GM20000 (cell line): ENCODE measurements at regions not wholly inside any gene's neighbourhood (a gene's known extent, or its start where the extent isn't known, plus 50 kb on each side); places are given as distances from the start of the nearest gene placed in this dataset.

Experiments used
- DNase-seq: peaks from one replicate; pipeline ENCODE4 v3.0.0; 2012; ENCODE audit warnings: low spot score
- TF ChIP-seq, protein P1 (sequence below): IDR thresholded peaks from 2 replicates; pipeline ENCODE4 v1.5.1; 2012; ENCODE audit warnings: mild to moderate bottlenecking, control low read depth; ENCODE audit errors: extremely low read depth, missing control alignments

DNA sequence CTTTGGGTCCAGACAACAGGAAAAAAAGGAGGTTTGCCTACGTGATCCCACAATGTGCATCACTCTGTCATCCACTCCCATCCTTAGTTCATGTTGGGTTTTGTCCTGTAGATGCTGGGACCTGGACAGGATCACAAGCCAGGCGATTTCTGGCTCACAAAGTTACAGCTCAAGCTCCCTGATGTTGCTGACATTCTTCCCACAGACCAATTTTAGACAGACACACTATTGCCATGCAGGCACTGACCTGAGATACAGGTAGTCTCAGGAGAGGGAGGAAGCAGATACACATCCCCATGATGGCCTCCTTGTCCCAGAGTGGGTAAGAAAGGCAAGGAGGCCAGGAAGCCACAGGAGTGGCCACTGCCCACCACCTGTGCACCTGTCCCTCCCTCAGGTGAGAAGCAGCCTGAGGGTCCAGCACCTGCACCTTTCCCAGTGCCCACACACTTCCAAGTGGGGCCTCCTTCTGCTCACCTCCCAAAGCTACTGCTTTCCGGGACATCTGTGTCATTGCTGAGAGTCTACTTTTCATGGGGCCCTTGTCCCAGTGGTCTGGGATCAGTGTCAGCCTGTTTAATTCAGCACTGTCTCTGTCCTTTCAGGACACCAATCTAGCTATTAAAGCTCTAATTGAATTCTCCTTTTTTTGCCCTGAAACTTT, 52.0 kb upstream of the TOP3B start:
- TF ChIP-seq, protein P1, sequence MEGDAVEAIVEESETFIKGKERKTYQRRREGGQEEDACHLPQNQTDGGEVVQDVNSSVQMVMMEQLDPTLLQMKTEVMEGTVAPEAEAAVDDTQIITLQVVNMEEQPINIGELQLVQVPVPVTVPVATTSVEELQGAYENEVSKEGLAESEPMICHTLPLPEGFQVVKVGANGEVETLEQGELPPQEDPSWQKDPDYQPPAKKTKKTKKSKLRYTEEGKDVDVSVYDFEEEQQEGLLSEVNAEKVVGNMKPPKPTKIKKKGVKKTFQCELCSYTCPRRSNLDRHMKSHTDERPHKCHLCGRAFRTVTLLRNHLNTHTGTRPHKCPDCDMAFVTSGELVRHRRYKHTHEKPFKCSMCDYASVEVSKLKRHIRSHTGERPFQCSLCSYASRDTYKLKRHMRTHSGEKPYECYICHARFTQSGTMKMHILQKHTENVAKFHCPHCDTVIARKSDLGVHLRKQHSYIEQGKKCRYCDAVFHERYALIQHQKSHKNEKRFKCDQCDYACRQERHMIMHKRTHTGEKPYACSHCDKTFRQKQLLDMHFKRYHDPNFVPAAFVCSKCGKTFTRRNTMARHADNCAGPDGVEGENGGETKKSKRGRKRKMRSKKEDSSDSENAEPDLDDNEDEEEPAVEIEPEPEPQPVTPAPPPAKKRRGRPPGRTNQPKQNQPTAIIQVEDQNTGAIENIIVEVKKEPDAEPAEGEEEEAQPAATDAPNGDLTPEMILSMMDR = no peak
- DNase-seq = no peak

DNA sequence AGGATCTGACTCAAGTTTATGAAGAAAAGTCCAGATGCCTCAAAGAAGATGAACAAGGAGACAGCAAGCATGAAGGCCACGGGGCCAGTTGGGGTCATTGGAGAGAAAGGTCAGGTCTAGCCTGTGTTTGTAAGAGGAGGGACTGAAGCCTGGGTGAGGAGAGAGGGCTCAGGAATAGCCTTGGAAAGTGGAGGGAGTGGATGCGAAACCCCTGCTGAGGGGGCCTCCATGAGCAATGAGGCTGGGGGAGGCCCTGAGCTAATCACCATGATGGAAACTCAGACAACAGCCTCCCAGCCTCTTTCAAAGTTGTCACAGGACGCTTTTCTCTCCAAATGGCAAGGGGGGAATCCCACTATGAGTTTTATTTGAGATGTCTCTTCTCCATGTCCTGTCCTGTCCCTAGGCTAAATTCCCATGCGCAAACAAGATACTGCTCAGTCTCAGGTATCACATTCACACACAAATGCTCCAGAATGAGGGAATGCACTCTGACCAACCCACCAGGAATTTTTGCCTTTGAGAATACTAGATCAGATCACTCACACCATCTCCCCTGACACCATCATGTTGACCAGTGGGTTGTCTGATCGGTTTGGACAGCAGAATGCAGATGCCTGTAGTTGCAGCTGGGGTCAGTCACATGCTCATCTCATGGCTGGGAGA, 51.3 kb upstream of the TOP3B start:
- TF ChIP-seq, protein P1 = no peak
- DNase-seq = no peak

DNA sequence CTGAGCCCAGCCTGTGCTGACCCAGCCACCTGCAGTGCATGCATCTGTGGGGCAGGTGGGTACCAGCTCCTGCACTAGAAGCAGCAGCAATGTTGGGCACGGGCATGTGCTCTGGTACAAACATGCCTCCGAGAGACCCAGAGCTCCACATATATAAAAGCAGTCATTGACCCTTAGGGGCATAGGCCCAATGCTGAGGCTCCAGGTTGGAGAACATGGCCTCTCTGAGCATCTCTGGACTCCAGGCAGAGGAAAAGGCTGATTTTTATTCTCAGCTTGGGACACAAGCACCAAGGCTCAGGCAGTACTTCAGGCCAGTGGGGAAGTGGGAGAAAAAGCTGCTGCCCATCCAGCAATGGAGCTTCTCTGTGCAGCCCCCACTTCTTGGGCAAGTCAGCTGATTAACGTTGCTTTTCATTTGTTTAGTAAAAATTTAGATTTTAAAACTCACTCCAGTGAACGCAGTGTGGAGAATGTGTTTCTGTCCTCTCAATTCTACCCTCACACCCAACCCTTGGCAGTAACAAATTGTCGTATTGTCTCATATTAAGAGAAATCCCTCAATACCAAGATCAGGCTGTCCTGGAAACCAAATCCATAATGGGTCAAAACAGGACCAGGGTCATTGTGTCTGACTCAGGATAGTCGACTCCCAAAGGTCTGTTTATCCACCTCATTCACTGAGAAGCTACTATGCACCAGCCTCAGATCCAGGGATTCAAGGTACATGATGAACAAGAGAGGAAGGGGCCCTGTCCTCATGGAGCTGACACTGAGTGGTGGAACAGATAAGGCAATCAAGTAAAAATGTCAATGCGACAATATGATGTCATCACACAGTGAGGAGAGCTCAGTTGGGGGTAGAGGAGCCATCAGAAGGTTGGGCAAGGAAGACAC, 50.6 kb upstream of the TOP3B start:
- no peak for DNase-seq
- TF ChIP-seq, protein P1 = no peak

DNA sequence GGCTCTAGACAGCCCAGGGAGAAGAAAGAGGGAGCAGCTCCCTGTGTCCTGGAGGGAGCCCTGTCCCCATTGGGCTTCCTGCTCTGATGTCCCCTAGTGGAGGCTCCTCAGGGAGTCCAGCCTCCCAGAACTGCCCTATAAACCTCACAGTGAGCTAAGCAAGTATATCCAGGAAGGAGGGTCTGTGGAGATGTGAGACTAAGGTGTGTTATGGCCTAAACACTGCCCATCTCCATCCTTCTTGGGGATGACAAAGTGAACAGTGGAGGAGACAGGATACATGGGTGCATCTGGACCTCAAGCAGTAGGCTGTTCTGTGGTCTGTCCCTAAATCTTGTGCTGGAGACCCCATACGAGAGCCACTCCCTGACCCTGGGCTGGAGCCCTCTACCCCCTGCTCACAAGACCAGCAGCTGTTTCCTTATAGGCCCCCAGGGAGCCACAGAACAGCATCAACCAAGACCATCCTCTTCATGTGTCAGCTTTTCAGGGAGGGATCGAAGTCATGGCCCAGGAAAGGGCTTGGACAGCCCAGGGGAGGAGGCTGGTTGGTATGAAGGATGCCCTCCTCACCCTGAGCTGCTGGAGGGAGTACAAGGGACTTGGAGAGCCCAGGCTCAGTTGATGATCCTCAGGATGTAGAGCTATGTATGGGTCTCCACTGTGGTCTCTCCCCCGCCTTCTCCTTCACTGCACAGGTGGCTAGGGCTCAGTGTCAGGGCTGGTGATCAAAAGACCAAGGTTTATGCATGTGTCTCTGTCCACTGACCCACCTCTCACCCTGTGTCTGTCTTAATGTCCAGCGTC, 49.7 kb upstream of the TOP3B start:
- TF ChIP-seq, protein P1 = no peak
- no peak for DNase-seq
